ENCODE measurements at regions not wholly inside any gene's neighbourhood (a gene's known extent, or its start where the extent isn't known, plus 50 kb on each side); places are given as distances from the start of the nearest gene placed in this dataset.
A peak's percentile ranks its signal among the peaks of the same experiment; 100 is the strongest.

DNA sequence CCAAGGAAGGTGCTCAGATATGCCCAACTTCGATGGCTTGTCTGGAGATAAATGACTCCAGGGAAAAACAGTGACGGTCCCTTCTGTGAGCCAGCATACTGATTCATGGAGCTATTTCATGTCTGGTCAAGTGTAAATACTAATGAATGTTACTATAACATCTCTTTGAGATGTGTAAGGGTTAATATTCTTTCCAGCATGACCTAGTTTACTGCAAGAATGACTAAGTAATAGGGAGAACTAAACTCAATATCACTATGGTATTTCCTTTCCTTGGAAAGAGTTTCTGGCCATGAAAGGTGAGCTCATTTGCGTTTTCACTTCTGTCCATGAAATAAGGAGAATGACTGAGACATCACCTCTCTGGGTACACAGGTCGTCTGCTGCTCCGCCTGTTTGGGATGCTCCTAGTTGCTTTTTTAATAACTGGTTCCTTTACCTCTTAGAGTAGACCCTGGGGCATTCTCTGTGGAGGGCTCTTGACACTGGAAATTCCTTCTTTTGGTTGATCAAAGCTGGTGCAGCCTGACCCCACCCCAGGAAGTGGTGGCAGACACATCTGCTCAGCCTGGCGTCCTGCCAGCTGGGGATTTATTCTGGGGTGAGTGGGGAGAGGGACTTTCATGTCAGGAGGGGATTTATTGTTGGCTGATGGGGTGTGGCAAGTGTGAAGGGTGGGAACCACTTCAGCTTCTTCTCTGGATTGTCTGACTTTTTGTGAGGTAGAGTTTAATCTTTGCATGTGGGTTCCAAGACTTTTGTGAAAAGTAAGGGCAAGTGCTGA is 250.0 kb upstream of the MPDZ start:
- TF ChIP-seq, protein P1, sequence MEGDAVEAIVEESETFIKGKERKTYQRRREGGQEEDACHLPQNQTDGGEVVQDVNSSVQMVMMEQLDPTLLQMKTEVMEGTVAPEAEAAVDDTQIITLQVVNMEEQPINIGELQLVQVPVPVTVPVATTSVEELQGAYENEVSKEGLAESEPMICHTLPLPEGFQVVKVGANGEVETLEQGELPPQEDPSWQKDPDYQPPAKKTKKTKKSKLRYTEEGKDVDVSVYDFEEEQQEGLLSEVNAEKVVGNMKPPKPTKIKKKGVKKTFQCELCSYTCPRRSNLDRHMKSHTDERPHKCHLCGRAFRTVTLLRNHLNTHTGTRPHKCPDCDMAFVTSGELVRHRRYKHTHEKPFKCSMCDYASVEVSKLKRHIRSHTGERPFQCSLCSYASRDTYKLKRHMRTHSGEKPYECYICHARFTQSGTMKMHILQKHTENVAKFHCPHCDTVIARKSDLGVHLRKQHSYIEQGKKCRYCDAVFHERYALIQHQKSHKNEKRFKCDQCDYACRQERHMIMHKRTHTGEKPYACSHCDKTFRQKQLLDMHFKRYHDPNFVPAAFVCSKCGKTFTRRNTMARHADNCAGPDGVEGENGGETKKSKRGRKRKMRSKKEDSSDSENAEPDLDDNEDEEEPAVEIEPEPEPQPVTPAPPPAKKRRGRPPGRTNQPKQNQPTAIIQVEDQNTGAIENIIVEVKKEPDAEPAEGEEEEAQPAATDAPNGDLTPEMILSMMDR (conservative IDR thresholded peaks at IDR 0.05), result no peak
- no peak overlapping the region for H3K27ac ChIP-seq

DNA sequence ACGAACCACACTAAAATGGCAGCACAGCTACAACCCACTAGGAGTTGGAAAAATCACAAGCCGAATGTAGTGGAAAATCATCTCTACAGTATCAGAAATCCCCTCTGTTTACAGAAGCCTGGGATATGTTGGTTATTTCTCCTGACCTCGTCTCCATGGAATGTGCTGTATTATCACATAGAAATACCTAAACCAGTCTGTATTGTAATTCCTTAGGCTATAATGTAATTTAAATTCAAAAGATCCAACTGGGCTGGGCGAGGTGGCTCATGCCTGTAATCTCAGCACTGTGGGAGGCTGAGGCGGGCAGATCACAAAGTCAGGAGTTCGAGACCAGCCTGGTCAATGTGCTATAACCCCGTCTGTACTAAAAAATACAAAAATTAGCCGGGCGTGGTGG is 244.8 kb upstream of the MPDZ start:
- no peak overlapping the region for H3K27ac ChIP-seq

DNA sequence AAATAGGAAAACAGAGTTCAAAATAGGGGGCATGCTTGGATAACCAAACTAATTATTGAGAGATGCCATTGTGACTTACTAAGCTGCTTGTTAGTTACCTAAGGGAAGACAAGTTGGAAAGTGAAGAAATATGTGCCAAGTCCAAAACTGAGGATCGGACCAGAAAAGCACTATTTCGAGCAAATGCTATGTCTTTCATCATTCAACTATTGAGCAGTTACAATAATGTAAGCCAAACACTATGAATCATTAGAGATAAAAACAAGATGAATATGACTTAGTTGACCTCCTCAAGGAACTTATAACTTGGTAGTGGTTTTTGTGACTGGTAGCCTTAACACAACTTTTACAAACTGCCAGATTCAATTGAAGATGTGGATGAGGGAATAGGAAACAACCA is 240.6 kb upstream of the MPDZ start:
- TF ChIP-seq, protein P1 (conservative IDR thresholded peaks at IDR 0.05), result no peak
- no peak overlapping the region for H3K27ac ChIP-seq

More for the DNA sequence above, 244.8 kb upstream of the MPDZ start:
- TF ChIP-seq, protein P1 (conservative IDR thresholded peaks at IDR 0.05), result no peak

DNA sequence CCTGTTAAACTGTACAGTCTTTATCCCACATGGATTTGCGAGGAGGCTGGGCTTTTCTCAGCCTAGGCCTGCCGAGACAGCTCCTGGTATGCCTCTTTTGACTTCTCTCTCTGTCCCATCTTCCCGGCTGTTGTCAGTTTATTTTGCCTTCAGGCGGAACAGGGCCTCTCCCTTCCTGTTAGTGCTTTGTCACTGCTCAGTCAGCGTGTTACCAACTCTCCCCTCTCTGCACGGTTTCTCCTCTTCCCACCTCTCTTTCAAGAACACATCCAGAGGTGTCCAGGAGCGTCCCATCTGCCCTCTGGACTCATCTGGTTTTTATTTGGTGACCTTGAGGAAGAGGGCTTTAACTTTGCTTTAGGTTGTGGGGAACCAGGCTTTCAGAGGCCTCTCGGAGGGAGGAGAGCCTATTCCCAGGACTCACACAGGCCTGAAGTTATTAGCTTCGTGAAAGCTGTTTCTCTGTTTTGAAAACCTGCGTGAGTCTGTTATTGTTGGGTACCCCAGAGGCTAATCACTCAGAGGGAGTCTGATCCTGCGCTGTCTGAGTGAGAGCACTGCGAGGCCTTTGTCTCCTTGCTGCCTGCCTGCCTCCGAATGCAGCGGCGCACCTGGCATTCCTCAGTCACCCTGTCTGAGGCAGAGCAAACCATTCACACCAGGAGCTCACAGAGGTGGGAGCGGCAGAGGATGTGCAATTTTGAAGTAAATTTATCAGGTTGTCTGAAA is 234.4 kb upstream of the MPDZ start:
- TF ChIP-seq, protein P1 (conservative IDR thresholded peaks at IDR 0.05), result no peak
- peak overlapping the region; percentile 20; the same call in 1 of the 2 replicates for H3K27ac ChIP-seq

DNA sequence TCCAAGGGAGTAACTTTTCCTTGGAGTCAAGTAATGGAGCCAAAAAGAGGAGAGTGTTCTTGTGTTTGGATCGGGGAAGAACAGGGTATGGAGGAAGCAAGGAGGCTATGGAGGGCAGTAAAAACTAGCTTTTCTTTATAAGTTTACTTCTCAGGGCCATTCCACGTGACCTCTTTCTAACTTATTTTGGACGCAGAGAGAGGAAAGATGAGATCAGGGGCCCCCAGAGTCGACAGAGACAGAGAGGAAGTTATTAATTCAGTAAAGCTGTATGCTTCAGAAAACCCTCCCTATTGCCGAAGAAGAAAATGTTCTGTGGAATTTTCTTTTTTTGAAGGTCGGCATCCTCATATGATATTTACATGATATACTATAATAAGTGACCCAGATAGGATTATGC is 233.8 kb upstream of the MPDZ start:
- TF ChIP-seq, protein P1 (conservative IDR thresholded peaks at IDR 0.05), result no peak
- peak overlapping the region; percentile 20; the same call in 1 of the 2 replicates for H3K27ac ChIP-seq

DNA sequence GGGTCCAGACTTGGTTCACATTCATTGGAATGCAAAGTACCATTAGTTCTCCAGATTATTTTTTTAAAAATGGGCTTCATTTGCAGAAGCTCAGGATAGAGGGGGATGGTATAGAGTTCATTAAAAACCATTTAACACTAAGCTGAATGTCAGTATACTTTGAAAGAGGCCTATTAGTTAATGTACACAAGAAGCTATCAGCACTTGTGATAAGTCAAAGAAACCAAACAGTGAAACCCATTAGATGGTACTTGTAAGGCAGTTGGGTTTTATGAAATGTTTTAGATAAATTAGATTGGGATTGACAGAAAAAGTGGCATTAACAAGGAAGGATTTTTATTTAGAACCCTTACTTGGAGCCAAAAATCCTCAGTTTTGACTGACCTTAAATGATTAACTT is 229.2 kb upstream of the MPDZ start:
- TF ChIP-seq, protein P1 (conservative IDR thresholded peaks at IDR 0.05), result no peak
- no peak overlapping the region for H3K27ac ChIP-seq

DNA sequence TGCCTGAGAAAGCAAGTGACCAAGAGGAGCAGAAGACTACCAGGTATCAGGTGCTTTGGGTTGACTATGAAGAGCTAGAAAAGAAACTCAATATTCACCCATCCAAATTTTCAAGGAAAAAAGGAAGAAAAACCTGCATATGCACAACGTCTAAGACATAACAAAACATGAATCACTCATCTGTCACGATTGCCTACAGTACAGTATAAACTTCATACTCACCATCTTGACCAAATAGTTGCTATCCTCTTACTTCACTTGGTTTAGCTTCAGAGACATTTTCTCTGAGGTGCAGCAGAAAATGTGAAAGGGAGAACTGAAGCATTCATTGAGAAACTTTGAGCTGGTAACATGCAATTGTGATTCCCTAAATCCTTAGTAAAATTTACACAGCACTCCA is 228.6 kb upstream of the MPDZ start:
- H3K27ac ChIP-seq, result no peak overlapping the region

More for the DNA sequence above, 228.6 kb upstream of the MPDZ start:
- TF ChIP-seq, protein P1 (conservative IDR thresholded peaks at IDR 0.05), result no peak
